ENCODE measurements at regions not wholly inside any gene's neighbourhood (a gene's known extent, or its start where the extent isn't known, plus 50 kb on each side); places are given as distances from the start of the nearest gene placed in this dataset.

DNA sequence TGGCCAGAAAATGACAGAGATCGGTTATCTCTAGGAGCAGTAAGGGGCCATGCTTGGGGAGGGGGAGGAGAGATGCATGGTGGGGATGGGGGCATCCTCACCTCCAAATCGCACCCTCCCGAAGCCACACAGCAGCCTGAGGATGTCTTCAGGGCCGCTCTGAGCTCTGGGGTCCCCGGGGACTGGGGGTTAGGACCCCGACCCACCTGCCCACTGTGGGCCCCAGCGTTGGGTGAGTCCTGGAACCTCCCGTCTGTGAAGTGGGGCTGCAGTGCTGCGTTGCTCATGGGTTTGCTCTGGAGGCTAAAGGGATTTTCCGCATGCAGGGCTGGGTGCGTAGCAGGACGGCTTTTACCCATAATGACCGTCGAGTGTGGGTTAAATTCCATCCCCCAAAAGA lies 1046.3 kb downstream of the BRD1 start:
- DNase-seq (ENCODE audit: extremely low read depth, low read depth): no peak

GRCh38 chr22:48780597-48781277 lies 1046.9 kb downstream of the BRD1 start:
- DNase-seq (ENCODE audit: extremely low read depth, low read depth): no peak
- no peak for TF ChIP-seq CTCF (IDR thresholded peaks at IDR 0.05; ENCODE audit: low read depth, low read length)

More for the DNA sequence above, 1046.3 kb downstream of the BRD1 start:
- no peak for TF ChIP-seq CTCF (IDR thresholded peaks at IDR 0.05; ENCODE audit: low read depth, low read length)

GRCh38 chr22:48779661-48780596 lies 1047.7 kb downstream of the BRD1 start:
- DNase-seq (ENCODE audit: extremely low read depth, low read depth): no peak
- TF ChIP-seq CTCF (IDR thresholded peaks at IDR 0.05; ENCODE audit: low read depth, low read length): no peak

GRCh38 chr22:48779211-48779643 lies 1048.4 kb downstream of the BRD1 start:
- no peak for TF ChIP-seq CTCF (IDR thresholded peaks at IDR 0.05; ENCODE audit: low read depth, low read length)
- DNase-seq (ENCODE audit: extremely low read depth, low read depth): no peak

DNA sequence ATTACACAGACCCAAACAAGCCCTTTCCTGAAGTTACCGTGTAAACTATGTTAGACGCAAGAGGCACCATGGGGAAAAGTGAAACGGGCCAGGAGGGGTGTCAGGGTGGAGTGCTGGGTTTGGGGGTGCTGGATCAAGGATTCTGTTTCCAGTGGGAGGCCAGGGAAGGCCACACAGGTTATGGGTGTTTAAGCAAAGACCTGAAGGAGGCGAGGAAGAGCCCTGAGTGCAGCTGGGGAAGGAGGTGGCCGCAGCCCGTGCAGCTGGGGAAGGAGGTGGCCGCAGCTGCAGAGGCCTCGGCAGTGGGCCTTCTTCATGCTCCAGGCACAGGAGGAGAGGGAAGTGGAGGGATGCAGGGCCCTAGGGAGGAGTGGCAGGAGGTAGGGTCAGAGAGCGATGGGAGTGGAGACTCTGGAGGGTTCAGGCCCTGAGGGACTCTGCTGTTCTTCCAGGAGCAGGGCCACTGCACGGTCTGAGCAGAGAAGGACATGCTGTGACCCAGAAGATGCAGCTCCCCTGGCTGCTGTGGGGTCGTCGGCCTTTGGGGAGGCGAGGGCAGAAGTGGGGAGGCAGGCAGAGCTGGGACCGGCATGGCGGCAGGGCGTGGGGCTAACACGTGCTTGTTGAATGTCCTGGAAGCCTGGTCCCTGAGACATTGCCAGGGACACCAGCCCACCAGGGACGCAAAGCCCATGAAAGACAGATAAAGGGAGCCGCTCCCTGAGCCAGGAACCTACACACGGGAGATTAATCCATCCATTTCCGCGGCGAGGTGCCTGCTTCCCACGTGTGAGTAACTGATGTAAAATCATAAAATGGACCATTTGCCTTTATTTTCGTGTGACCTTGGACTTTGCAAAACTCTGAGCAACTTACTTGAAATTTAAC lies 1049.1 kb downstream of the BRD1 start:
- no peak for DNase-seq (ENCODE audit: extremely low read depth, low read depth)
- TF ChIP-seq CTCF (IDR thresholded peaks at IDR 0.05; ENCODE audit: low read depth, low read length): no peak

GRCh38 chr22:48772286-48772907 lies 1055.3 kb downstream of the BRD1 start:
- no peak for TF ChIP-seq CTCF (IDR thresholded peaks at IDR 0.05; ENCODE audit: low read depth, low read length)
- no peak for DNase-seq (ENCODE audit: extremely low read depth, low read depth)
